ENCODE measurements at regions not wholly inside any gene's neighbourhood (a gene's known extent, or its start where the extent isn't known, plus 50 kb on each side); places are given as distances from the start of the nearest gene placed in this dataset.
"Not testable (repeated sequence)": the region's sequence is repeated elsewhere in the genome, so short reads cannot be mapped to it uniquely, and the experiment has no call there.

DNA sequence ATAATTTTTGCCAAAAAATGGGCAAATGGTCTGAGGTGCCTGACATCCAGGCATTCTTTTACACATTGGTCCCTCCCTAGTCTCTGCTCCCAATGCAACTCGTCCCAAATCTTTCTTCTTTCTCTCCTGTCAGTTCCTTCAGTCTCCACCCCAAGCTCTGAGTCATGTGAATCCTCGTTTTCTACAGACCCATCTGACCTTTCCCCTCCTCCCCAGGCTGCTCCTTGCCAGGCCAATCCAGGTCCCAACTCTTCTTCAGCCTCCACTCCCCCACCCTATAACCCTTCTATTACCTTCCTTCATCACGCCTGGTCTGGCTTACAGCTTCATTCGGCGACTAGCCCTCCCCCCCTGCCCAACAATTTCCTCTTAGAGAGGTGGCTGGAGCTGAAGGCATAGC lies 55.3 kb downstream of the BBS10 start:
- DNase-seq (ENCODE audit: low read depth in 2 of 2) = not testable (repeated sequence)

DNA sequence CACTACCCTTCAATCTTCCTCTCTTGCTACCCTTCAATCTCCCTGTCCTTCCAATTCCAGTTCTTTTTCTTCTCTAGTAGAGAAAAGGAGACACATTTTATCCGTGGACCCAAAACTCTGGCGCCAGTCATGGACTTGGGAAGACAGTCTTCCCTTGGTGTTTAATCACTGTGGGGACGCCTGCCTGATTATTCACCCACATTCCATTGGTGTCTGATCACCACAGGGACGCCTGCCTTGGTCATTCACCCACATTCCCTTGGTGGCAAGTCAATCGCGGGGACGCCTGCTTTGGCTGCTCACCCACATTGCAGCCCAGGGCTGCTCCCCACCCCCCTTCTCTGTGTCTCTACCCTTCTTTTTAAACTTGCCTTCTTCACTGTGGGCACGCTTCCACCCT lies 55.9 kb downstream of the BBS10 start:
- DNase-seq (ENCODE audit: low read depth in 2 of 2) = not testable (repeated sequence)

DNA sequence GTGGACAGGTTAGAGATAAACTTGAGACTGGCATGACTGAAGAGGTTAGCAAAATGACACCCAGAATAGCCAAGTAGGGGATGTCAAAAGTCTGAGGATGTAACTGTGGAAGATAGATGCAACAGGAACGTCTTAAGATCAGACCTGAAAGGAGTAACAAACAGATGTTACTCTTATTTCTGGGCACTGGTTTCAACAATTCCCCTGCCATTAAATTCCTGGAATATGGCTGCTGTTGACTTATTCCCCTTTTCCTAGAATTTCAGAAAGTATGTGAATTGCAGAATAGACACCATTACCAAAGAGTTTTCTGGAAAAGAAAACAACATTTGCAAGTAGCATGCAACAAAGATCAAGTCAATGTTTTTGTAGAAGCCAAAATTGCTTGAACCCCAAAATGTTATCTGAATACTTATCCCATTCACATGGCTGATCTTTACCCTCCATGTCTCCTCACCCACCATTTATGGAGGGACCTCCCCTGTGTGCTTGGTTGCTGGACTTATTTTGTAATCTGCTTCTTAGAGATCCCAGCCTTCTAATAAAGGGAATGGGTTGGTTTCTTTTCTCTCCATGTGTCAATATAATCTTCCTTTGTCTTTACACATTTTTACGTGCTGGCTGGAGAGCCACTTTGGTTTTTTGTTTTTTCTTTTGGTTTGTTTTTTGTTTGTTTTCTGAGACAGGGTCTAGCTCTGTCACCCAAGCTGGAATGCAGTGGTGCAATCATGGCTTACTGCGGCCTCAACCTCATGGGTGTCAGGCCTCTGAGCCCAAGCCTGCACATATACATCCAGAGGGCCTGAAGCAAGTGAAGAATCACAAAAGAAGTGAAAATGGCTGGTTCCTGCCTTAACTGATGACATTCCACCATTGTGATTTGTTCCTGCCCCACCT lies 57.0 kb downstream of the BBS10 start:
- no peak for DNase-seq (ENCODE audit: low read depth in 2 of 2)

DNA sequence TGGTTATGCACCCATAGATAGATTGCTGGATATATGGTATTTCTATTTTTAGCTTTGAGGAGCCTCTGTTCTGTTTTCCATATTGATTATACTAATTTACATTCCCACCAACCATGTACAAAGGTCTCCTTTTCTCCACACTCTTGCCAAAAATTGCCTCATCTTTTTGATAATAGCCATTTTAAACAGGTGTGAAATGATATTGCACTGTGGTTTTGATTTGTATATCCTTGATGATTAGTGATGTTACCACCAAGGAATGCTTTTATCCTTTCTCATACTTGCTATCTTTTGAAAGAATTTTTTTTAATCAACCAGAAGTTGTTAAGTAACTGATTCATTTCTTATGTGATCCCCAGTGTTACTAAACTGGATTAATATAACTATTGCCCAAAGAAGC lies 60.0 kb downstream of the BBS10 start:
- no peak for DNase-seq (ENCODE audit: low read depth in 2 of 2)

DNA sequence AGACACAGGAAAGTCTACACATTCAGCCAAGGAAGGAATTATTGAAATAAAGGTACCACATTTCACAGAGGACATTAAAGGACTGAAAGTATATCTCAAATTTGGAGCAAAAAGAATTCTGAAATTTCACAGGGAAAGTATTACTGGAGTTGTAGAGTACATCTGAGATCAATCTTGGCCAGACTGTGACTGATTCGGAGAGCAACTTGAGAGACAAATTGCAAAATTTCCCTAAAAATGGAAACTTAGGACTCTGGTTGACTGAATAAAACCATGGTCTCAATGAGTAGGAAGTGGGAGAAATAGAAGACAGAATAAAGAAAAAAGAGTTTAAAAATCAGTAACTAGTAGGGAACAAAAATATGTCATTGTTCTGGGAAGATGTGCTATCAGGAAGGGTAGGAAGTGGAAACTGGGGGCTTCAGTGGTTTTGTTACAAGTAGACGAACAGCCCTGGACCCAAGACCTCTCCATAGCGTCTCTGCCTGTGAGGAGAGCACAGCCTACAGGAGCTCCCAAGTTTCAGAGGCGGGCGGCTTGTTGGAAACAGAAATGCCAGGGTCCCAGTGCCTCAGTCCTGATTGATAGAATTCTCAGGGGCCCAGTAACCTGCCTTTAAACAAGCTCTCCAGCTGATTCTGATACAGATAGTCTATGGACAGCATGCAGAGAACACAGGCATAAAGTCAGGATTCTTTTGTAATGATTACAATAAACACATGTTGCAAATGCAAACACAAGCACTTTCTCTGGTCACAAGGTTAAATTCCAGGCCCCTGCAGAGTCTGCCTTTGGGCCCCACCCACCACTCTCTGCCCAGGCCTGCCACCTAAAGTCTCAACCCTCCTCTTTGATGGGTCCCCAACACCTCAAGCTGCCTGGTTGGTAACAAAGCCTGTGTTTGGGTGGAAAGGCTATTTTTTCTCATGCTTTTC lies 63.1 kb downstream of the BBS10 start:
- no peak for DNase-seq (ENCODE audit: low read depth in 2 of 2)

DNA sequence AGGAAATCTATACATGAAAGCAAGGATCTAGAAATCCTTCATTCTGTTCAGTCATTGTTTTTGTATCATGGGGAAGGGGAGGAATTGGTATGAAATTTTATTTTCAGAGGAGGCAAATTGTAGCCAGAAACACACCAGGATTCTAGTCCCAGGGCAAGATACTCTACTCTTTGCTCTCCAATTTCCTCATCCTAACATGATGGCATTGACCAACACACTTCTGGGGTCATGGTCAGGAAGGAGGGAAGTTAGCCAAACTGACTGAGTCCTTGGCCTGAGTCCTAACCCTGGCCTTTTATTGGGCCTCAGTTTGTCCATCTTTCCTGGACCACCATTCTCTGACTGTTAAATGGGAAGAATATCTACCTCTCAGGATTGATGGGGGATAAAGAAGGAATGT lies 65.5 kb downstream of the BBS10 start:
- no peak for DNase-seq (ENCODE audit: low read depth in 2 of 2)

DNA sequence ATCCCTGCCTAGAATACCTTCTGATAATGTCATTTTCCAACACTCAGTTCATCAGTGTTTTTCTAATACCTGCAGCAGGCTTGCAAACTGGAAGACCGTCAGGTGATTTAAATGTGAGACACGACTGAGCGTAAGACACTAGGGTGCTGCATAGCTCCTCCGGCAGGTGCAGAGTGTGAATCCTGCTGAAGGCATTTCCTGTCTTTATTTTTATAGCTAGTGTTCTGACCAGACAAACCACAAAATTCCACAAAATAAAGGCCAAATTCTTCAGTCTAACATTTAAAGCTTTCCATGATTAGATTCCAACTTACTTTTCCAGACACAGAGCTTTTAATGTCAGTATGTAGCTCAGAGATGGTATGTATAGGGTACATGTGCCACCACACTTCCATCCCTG lies 70.7 kb downstream of the BBS10 start:
- no peak for DNase-seq (ENCODE audit: low read depth in 2 of 2)

DNA sequence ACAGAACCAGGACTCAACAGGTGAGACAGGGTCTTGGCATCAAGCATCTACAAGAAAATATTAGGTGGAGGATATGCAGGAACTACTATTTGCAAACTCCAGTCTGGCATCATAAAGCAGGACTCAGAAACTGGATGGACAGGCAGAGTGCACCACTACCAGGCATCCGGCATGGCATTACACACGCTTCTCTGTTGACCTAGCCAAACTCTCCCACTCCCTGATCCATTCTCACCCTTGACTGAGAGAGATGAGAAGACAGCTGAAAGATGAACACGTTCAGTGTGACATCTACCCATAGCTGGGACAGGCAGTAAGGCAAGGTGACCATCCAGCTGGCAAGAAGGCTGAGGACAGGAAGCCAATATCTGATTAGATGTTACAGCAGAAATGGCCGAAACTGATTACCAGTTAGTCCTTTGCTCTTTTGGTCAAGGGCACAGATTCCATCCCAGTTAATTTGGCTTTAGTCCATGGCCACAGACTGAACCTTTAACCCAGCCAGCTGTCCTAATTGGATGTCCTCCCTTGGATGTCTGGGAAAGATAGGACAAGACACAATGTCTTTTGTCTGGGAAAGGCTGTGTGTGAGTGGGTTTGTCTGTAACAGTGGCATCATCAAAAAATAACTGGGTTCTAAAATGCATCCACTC lies 71.6 kb downstream of the BBS10 start:
- no peak for DNase-seq (ENCODE audit: low read depth in 2 of 2)

DNA sequence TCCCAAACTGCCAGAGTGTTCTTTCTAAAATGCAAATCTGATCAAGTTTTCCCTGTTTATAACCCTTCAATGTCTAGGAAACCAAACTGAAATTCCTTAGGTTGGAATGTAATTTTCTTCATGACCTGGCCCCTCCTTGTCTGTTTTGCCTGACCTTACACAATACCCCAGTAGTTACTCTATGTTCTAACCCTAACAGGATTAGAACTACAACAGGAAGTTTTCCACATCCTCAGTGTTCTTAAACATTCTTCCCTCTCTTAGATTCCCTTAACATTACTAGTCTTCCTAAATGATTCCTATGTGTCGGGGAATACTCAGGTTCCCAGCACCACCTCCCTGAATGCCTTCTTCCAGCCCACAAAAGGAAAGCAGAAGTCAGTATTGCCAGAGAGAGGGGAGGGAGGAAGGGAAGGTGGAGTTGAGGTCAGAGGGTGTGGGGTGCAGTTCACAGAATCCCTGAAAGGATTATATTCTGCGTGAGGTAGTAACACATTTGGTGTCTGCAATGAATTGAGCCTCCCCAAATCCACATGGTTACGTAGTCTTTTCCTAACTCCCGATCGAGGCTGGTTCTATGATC lies 72.6 kb downstream of the BBS10 start:
- no peak for DNase-seq (ENCODE audit: low read depth in 2 of 2)

DNA sequence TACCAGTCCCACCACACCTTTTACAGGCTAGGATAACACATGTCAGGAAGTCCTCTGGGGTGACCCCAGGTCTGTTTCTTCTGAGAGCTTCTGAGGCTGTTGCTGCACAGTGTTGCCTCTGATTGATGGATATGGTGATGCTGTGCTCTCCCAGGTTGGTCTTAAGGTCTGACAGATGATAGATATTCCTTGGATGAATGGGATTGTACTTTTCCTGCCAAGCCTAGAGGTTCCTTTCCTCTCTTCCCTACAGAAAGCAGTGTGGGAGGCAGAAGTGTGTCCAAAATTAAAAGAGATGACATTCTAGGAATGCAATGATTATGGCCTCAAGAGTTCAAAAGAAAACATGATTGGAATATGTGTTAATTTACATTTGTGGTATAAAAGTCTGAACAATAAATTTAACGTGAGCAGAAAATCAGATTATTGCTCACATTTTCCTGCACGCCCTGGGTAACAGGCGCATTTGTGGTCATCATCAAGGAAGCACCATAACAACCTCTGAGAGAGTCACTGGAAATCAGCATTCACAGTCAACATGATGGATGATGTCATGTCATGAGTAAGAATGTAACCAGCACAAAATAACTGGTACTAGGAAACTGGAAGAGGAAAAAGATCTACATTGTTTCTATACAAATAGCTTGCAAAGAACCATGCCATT lies 73.7 kb downstream of the BBS10 start:
- DNase-seq (ENCODE audit: low read depth in 2 of 2) = peak; percentile 24 to 27

DNA sequence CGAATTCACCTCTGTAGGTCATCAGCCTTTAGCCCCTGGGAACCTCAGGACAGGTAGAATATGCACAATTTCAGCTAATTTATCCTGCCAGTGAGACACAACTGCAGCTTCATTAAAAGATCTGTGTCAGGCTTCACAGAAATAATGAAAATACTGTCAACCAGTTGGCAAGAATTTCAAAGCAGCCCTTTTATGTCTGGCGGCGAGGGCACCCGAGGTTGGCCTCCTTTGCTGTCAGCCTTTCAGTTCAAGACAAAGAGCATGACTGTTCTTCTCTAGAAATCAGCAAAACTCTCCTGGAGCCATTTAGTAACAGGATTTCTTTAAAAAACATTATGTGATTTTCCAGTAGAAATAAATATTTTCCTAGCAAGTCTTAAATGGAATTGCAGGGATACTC lies 75.9 kb downstream of the BBS10 start:
- DNase-seq (ENCODE audit: low read depth in 2 of 2) = no peak

DNA sequence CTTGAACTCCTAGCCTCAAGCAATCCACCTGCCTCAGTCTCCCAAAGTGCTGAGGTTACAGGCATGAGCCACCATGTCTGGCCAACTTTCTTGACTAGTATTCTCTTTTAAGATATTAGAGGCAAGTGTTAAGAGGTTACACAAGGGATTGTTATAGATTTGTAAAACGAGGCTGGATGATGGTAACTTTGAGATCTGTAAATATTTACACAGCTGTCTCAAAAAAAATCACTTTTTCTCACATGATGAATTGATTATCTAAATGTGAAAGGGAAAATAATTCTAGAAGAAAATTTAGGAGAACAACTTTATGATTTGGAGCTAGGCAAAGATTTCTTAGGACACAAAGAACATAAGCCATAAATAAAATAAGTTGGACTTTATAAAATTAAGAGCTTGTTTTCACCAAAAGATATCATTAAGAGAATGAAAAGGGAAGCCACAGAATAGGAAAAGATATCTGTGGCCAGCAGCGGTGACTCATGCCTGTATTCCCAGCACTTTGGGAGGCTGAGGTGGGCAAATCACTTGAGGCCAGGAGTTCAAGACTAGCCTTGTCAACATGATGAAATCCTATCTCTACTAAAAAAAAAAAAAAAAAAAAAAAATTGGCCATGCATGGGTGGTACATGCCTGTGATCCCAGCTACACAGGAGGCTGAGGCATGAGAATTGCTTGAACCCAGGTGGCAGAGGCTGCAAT lies 77.4 kb downstream of the BBS10 start:
- no peak for DNase-seq (ENCODE audit: low read depth in 2 of 2)

DNA sequence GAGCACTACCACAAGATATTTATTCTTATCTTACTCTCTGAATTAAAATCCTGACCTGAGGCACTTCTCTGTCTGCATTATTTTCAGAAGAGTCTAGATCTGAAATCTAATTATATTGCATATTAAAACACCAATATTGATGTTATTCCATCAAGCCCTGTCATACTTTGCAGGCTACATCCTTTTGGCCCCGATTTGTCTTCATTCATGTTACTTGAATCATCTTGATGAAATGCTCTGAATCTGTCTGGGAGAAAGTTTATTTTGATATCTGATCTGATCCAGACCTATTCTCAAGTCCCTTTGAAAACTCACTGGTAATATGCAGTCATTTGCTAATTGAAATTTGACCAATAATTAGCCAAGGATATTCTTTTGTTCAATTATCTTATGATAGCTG lies 79.9 kb downstream of the BBS10 start:
- no peak for DNase-seq (ENCODE audit: low read depth in 2 of 2)

DNA sequence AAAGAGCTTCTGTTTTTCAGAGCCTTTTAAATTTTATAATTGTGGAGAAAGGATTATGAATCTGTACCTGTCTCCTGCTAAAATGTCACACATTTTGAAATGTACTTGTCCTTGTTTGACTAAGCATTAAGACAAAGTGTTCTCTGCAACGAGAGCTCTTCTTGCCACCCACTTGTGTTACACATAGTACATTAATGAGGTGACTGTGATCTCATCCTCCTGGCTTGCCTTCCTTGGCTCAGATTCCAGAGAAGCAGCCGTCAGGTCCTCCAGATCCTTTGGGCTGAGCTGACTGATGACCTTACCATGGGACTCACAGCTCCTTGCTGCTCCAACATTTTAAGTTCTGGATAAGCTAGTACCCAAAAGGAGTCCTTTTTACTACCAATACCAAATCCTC lies 81.4 kb downstream of the BBS10 start:
- no peak for DNase-seq (ENCODE audit: low read depth in 2 of 2)

DNA sequence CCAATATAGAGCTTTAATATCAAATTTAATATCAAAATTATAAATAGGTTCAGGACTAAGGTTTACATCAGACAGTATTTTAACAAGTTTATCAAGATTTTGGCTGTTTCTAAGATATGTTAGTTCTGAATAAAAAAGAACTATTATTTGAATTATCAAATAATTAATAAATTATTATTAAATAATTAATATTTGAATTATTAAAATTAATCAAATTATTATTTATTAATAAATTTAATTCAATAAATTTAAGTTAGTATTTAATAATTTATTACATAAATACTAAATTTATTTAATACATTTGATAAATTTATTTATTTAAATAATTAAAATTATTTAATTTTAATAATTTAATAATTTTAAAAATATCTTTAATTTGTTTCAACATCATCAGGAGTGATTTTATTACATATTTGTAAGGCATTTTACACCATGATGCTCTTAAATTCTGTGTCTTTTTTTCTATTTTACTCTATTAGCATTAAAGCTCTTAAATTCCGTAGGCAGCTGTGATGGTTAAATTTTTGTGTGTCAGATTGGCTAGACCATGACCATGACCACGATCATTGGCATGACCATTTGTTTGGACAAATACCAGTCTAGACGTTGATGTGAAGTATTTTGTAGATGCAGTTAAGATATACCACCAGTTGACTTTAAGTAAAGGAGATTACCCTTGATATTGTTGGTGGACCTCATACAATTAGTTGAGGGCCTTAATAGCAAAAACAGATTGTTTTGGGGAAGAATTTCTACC lies 82.6 kb downstream of the BBS10 start:
- no peak for DNase-seq (ENCODE audit: low read depth in 2 of 2)

DNA sequence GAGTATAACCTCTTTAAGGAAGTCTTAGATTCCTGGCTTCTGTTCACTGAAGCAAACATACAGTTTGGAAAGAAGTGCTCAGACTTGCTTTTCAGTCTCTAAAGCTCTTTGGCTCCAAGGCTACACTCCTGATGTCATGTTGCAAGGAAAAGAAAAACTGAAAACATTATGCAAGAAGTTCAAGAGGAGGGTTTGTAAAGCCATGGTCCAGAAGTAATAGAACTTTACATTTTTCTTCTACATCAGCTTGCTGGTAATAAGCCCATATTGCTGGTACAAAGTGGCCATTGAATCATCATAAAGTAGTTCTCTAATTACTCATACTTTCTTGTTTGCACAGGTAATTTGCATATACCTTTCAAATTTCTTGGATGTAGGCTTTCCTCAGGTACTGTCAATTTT lies 83.6 kb downstream of the BBS10 start:
- no peak for DNase-seq (ENCODE audit: low read depth in 2 of 2)

DNA sequence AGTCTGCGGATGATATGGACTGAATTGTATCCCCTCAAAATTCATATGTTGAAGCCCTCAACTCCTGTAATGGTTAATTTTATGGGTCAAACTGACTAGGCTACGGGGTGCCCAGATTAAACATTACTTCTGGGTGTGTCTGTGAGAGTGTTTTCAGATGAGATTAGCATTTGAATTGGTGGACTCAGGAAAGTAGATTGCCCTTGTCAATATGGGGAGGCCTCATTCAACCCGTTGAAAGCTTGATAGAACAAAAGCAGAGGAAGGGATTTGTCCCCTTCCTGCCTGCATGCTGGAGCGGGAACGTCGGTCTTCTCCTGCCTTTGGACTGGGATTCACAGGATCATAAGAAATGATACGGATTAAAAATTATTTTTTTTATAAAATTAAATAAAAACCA lies 84.5 kb downstream of the BBS10 start:
- DNase-seq (ENCODE audit: low read depth in 2 of 2) = no peak

DNA sequence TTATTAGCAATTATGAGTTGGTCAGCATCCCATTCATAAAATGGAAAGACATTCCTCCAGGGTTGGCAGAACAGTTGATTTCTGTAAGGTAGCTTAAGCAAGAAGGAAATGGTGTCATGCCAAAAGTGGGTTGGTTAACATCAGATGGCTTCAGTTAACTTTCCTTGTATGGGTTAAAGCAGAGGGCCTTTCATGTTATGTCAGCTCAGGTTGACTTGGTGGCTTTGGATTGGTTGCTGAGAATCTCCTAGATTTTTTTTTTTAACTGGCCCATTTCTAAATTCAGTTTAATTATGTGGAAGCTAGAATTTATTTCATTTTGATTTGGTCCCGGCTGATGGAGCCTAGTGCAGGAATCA lies 87.8 kb downstream of the BBS10 start:
- no peak for DNase-seq (ENCODE audit: low read depth in 2 of 2)

DNA sequence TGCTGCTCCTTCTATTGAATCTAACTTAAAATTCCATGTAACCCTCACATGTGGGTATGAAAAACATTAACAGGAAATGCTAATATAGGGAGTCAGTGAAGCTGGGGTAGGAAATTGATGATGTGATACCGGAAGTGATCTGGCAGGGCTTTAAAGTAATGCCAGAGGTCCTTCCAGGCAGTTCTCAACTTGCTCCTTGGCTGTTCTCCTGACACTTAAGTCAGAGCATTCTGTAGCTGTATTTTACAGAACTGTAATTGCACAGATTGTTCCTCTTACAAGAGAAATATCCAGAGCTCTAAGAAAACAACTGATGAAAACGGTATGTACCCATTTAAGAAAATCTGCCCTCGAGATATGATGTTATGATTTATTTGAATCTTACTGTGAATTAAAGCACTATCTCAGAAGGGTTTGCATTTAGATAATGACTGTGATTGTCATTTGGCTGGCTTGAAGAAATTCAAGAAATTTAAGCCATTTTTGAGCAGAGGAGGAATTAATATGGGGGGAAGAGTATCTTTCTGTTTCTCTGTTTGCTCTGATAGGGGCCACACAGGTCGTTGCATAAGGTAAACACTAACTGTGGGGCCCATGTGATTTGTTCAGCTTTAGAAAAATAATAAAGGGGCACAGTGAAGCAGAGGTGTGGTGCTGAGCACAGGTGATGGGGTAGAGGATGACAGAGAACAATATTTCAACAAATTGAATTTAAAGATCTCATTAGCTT lies 88.4 kb downstream of the BBS10 start:
- DNase-seq (ENCODE audit: low read depth in 2 of 2) = no peak

Data from stimulated activated CD4-positive, alpha-beta T cell treated with anti-CD3 and anti-CD28 coated beads, Interleukin-15, amount 100 ng/mL, for 48 hours (primary cell).